Medulla oblongata (tissue), 1 donor: ENCODE measurements at regions not wholly inside any gene's neighbourhood (a gene's known extent, or its start where the extent isn't known, plus 50 kb on each side); places are given as distances from the start of the nearest gene placed in this dataset.

Source experiments
- DNase-seq: peaks from one replicate; pipeline ENCODE4 v3.0.0-alpha.2; 2015; ENCODE audit errors: extremely low spot score

DNA sequence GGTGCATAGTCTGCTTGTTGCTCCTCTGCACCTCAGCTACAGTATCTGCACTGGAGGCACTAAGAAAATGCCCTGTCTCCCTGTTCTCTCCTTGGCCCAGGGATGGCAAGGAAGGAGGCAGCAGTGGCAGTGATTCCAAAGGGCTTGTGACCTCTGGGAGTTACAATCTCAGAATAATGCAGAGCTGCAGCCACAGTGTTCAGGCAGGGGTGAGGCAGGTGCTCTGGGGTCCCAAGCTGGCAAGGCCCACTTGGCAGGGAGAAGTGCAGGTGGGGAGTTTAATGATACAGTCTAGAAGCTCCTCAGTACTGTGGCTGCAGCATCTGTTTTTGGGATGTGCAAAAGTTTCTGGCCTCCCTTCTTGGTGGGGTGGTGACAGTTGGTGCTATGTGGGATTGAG is 456.4 kb downstream of the CCSER2 start:
- no peak for DNase-seq

DNA sequence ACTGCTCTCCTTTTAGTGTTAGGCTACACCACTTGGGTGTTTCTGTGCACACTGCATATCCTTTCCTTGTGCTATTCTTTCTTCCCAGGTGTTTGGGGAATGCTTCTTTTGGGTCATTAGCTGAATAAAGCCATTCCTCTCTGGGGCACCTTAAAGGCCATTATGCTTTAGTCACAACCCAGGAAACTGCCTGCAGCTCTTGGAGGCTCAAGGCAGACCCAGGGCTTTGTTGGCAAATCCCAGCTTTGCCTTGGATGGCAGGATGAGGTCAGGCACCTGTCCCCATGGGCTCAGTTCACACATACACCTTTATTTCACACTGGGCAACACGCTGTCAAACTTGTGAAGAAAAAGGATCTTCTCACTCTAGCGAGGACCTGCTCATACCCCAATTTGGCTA is 460.6 kb downstream of the CCSER2 start:
- no peak for DNase-seq

DNA sequence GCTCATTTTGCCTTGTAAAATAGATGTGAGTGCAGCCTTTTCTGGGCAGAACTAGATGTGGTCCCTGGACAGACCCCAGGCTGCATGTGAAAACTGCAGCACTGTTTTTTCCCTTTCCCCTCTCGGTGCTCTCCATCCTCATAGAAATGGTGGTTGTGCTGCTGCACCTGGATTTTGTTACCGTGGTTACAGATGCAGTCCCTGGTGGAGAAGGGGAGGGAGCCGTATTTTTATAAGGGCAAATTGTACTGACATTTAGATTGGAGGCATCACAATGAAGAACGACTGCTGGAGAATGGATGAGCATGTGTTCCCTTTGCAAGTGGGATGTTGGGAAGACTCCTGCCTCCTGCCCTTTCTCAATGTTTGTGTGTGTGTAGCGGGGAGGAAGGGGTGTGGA is 469.9 kb downstream of the CCSER2 start:
- DNase-seq, result no peak

DNA sequence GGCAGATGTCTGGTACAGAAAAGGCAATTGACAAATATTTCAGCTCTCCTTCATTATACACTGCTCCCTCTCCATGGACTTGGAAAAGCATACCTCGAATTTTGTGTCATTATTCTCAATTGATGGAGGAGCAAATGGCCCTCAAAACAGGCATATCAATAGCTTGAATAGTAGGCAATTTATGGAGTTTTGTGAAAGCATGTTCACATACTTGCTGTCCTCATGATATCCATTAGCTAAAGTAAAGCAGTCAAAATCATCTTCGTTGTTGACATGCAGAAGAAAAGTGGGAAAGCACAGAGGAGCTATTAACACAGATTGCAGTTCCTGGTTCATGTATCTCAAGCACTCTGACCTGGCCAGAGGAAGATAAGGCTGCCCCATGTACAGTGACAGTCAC is 472.8 kb downstream of the CCSER2 start:
- no peak for DNase-seq

DNA sequence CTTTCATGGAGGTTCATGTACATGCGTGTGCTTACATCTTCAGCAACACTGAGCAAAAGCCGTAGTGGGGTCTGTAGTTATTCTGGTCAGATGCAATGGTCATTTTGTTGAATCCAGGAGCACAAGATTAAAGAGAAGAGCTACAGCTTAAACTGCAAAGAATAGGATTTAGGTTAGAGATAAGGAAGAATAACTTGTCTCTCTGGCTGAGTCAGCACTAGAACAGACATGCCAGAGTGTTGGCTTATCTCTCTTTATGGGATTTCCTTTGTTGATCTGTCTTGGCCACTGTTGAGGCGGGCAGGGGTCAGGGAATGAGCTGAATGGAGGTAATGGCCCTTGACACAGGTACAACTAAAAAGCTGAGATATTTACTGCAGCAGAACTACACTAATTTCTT is 473.5 kb downstream of the CCSER2 start:
- DNase-seq, result no peak

DNA sequence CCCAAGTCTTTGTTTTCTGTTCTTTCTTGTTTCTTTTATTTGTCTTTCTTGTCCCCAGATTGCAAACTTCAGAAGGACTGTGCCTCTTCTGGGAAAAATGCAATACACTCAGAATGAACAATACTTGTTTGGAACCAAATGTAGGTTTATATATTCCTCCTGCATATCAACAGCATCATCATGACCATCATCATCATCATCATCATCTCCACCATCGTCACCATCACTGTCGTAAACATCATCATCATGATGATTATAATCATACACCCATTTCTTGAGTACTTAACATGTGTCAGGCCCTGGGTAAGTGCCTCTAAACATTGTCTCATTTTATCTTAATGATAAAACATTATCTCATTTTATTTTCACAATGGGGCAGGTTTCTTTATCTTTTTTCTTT is 476.8 kb downstream of the CCSER2 start:
- no peak for DNase-seq

DNA sequence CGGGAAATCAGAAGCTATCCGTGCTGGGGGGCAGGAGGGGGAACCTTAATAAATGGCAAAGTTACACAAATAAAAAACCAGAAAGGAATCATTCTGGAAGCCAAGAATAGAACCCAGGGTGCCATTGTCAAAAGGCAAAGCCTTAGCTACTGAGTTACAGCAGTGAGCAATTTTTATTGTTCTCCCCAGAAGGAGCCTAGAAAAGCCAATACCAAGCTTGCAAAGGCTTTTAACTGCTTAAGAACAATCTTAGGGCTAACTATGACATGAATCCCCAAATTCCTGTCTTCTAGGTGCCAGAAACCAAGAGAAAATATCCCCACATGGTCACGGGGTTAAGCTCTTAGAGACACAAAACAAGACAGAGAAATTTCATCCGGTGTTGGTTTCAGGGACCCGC is 482.7 kb downstream of the CCSER2 start:
- peak; percentile 13 for DNase-seq

DNA sequence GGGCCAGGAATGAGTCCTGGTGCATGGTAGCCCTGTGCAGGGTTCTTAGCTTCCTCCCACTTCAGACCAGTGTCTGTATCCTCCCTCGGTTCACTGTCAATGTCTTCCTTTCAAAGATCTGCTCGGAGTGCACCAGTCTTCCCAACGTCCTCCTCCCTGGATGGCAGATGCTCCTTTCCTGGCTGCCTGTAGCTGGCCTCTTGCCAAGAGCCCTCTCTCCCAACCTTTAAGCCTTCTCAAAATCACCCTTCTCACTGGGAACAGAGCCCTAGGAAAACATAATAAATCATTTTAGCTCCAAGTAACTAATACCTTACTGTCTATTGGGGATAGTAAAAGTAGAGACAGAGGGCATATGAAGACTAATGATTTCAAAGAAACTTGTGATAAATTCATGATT is 490.6 kb downstream of the CCSER2 start:
- no peak for DNase-seq

DNA sequence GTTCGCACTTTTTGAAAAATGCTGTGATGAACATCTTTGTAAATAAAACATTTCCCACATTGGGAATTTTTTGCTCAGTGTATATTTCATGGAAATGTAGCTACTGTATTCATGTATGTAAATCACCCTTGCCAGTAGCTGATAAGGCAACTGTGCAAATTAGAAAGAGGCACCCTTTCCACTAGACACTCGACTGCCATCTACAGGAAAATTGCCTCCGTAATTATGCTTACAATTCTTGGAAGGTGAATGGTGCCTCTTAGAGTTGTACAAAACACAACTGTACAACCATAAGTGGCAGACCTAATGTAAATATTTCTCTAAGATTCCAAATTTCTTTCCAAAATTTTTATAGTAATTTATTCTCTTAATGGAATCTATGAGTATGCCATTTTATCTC is 491.7 kb downstream of the CCSER2 start:
- DNase-seq, result no peak

DNA sequence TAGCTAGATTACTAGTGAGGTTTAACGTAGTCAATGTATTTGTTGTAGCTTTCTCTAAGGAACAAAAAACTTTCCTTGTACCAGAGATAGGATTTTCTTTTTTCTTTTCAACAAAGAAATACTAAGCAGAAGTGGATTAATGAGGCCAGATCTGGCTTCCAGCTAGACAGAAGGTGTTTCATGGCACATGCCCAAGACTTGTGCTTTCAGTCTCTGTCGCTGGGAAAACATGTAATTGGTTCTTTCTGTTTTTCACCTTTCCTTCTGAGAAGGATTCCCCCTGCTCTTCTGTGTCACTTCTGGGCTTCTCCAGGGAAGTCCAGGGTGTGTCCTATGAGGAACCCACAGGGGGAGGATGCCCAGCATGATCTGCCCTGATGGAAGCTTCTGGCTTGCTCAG is 492.2 kb downstream of the CCSER2 start:
- DNase-seq, result no peak

DNA sequence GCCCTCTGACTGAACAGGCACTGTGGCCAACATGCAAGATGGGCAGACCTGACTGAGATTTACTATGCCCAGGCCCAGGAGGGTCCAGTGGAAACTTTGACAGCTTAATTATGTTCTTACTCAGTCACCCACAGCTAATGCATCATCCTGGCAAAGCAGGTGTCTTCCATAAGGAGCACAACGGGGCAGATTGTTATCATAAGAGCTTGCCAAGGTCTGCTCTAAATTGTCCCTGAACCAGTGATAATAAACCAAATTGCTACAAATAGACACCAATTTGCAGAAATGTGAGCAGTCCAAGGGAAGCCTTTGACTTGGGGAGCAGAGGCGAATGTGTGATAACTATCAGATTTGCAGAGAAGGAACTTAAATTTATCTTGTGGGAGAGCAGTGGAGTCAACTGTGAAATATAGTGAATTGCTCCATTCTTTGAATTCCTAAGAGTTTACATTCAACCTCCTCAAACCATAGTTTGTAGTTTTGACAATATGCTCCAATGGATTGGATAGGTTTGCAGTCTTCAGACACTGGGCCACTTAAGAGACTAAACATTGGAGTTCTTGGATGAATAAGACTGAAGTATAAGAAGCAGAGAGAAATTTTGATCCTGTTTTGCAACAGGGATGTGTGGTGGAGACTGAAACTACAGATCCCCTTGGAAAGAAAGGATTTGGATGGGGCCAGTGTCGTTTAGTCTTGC is 494.7 kb downstream of the CCSER2 start:
- DNase-seq, result no peak

DNA sequence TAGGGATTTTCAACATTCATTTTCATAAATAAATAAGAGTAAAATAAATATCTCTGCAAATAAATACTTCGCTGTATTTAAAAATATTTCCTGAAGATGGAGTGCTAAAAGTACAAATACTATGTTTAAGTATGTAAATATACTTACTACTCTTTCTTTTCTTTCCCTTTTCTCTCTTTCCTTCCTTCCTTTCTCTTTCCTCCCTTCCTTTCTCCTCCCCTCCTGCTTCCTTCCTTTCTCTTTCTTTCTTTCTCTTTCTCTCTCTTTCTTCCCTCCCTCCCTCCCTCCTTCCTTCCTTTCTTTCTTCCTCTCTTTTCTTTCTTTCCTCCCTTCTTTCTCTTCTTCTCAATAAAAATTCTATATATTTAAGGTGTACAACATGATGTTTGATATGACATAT is 496.1 kb downstream of the CCSER2 start:
- DNase-seq, result no peak

DNA sequence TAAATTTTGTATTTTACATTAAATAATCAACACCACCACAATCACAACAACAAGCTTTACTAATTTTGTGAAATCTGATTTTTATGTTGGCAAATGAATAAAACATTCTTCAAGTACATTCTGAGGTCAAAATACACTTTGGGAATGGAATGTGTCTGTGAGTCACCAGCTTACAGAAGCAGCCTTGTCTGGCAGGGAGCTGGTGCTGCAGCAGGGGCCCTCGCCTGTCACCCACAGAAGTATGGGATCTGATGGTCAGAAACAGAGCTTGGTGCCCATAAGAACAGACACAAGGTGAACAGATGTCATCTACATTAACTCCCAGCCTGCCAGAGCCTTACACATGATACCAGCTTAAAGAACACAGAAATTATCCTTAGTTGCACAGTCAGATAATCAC is 496.9 kb downstream of the CCSER2 start:
- DNase-seq, result no peak

DNA sequence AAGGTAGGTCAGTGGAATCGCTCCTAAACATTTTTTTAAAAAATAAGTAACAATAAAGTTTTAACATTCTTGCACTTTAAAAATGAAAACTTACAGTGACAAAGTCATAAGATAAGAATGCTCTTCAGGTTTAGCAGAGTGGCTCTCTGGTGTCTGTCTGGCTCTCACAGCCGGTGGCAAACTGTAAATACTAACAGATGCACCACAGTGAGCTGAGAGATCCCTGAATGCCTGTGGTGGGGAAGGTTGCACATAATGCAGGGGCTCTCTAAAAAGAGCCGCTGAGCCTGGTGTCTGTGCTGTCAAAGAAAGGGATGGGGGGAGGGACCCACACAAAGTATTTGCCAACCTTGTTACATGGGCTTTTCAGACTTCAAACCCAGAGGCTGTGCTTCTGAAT is 498.3 kb downstream of the CCSER2 start:
- no peak for DNase-seq

DNA sequence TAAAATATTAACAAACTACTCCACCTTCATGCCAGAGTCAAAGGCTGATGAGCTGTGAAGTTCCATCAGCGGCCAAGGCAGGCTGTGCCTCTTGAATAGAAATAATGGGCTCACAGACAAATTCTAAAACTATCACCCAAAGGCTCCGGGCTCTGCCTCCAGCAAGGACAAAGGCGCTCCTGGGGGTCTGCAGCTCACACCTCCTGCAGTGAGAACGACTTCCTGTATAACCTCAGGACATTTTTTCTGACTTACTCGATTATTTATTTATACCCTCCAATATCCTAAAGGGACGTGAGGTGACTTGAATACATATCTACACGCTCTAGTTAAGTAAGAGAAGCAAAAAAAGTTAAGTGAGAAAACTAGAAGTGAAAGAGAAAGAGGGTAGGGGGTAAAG is 500.7 kb downstream of the CCSER2 start:
- DNase-seq, result no peak

DNA sequence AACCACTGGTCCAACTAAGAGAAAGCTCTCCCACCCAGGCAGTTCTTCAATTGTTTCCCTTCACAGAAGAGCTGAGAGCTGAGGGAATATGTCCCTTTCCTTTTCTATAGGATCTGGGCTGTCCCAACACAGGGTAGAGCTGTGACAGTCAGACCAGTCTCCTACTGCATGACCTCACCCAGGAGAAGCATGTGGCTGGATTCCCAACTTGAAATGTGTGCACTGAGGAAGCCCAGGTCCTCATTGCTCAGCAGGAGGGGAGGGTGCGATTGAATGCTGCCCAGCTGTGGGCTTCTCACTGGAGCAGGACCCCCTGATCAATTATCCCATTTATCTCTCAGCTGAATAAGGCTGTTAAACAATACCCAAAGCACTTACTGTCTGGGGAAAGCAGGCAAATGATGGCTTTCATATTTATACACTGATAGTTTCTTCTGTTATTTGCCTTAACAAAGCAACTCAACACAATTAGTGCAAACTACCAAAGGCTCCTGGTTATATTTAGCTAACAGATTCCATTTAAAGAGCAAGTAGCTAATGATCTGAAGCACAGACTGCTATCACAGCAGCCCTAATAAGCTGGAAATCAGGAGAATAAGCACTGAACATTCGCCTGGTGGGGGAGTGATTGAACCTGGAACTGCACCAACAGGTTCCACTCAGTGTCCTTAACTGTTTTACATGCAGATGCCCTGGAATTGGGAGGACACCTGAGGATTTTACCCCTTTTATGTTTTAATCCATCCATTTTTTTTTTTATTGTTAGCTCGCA is 508.8 kb downstream of the CCSER2 start:
- no peak for DNase-seq

DNA sequence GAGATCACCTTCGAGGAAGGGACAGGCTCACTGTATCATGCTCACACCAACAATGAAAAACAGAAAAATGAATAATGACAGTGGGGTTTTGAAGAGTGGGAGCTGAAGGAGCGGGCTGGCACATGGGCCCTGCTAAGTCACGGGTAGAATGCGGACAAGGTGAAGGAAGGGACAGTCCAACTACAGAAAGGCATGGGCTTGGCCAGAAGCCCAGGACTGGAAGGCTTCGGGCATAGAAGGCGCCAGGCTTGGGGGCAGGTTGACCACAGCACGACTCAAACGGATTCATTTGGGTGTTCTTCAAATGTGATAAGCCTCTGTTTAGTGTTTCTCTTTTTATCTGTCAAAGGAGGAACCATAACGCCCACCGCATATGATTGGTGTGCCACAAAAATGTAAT is 509.5 kb downstream of the CCSER2 start:
- peak; percentile 8 for DNase-seq

DNA sequence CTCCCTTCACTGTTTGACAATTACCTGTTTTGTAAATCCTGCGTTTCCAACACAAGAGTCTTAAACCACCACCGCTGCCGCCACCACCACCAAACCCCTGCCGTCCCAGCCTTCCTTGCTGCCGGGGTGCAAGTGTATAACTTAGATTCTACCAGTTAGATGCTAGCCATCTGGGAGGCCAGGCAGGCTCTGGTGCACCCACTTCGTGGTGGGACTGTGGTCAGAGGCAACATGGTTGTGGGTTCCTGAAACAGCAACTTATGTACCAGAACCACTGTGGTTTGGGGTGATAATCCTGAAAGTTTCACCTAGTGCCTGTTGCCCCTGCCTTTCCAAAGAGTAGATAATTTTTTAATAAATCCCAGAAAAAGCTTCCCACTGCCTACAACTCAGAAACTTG is 510.5 kb downstream of the CCSER2 start:
- no peak for DNase-seq

DNA sequence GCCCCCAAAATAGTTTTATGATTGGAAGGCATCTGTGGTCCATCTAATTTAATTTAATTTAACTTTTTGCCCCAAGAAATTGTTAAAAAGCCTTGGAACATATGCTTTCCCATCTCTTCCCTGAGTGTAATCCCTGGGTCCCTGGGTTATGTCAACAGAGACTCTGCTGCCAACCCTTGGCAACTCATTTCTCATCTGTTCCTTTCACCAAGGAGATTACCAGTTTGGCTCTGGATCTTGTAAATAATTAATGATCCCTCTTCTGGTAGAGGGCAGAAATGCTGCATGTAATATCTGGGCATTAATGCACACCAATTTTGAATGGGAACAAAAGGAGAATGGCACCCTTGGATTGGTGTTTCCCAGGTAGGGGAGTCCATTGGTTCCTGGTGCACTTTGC is 514.2 kb downstream of the CCSER2 start:
- DNase-seq, result no peak

DNA sequence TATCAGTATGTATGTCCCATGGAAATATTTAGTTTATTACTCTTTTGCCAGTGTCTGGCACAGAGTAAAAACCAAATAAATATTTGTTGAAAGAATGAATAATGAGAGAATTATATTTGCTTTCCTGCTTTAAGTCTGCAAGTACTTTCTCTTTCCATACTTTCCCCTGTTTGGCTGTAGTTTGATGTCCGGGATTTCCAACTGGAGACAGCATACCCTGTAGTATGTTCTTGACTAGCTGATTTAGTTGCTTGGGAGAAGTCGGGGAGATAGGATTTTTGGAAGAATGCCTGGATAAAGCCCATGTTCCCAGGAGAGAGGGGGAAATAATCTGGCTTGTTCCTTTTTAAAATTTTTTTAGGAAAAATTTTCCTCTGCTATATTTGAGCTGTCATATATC is 516.1 kb downstream of the CCSER2 start:
- no peak for DNase-seq

DNA sequence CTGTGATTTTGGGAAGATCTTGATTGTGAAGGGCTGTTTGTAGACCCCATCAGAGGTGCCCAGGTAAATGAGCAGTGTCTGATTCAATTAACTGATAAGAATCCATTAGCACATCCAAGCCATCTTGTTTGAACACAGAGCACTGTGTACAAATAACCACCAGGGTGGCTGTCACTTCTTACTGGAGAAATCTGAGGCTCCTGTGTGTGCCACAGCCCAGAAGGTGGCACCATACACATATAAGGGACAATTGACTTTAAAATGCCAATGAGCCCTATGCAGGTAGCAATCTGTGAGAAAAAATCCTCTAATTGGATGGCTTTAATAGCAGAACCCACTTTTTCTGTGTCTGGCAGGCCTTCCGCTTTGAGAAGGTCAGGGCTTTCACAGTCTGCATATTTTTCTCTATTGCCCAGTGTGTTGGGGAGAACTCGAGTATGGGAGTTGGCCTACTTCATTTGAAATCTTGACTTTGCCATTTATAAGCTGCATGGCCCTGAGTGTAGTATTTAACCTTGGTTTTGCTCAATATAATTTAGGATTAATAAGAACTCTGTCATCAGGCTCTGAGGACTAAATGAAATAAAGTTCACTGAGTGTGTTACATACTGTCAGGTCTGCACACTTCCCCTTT is 517.4 kb downstream of the CCSER2 start:
- no peak for DNase-seq

DNA sequence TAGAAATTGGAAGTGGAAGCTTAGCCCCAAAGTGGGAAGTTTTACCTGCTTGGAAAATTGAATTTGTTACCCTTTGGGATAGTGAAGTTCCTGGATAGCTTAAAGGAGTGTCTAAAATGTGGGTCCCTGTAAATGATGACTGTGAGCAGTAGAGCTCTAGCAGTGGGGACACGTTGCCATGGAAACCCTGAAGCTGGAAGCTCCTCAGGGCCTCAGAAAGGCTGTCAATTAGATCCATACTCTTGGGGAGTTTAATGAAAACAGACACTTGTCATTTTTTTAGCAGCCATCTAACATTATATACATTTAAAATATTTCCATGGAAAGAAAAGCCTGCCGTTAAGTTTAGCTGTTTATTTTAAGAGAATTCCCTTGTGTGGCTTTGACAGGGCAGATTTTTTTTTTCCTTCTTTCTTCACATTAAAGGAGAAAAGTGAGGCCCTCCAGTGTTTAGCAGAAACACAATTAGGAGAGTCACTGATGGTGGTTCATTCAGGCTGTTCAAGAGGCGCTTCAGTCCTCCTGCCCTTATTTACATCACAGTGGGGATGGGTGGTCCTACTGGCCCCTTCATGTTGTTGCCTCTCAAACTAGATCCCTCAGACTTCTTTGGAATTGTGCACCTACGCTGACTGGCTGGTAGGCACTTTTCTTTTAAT is 518.4 kb downstream of the CCSER2 start:
- no peak for DNase-seq

DNA sequence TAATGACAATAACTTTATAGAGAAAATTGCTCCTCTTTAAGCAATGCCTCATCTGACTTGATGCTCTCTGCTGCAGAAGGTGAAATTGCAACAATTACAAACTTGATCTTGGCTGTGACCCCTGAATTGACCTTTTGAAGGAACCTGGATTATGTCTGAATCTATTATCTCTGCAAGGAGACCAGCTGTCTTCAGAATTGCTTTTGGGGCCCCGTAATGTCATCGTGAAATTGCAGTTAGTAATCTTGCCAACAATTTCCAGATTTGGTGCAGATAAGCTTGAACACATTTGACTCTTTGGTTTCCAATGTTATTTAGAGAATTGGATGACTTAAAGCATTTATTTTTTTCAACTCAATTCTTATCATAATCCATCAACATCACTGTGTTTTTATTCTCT is 520.6 kb downstream of the CCSER2 start:
- DNase-seq, result no peak
